ENCODE measurements at regions not wholly inside any gene's neighbourhood (a gene's known extent, or its start where the extent isn't known, plus 50 kb on each side); places are given as distances from the start of the nearest gene placed in this dataset.

DNA sequence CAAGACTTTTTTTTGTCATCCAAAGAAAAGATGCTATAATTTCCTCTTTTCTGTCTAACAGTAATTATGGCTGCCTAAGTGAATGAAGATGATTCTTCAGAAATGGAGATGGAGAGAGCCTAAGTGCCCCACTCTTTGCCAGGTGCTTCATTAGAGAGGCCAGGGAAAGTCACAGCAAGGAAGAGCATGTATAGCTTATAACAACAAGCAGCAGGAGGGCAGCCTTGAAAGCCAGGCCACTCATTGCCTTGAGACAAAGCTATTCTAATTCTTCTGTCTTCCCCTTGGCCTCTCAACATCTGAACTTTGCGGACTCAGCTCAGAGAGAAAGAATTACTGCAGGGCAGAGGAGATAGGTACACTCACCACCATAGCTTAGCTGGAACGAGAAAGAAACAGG, 112.0 kb upstream of the ZNF366 start:
- DNase-seq (ENCODE audit: low read depth, low spot score) = no peak

DNA sequence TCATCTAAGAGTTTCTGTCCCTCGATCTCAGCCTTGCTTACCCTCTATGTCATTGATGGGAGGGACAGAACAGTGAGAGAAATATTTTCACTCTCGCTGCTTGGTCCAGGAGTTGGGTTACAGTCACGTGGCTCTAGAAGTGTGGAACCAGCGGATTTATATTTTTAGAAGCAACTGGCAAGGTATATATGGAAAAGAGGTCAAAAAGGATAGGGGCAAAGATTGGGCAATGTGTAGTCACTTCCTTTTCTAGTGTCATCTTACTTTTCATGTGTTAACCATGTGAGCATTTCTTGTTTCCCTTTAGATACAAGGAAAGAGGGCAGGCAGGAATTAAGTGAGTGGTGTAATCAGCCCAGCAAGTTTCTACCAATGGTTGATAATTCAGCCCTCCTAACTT, 111.5 kb upstream of the ZNF366 start:
- DNase-seq (ENCODE audit: low read depth, low spot score) = no peak

DNA sequence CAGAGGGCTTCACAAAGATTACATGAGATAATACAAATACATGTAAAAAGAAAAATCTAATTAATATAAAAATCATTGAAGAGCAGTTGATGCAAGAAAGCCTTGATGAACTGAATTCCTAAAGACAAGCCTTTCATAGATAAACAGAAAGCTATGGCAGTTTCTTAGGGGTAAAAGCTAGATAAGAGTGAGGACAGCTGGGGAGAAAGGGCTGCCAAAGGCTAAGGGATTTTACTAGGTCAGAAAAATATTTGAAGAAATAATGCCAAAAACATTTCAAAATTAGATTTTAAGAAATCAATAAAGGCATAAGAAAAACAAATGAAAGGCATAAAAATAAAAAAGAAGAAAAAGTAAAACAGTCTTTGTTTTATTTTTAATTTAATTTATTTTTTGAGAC, 107.9 kb upstream of the ZNF366 start:
- no peak for DNase-seq (ENCODE audit: low read depth, low spot score)

DNA sequence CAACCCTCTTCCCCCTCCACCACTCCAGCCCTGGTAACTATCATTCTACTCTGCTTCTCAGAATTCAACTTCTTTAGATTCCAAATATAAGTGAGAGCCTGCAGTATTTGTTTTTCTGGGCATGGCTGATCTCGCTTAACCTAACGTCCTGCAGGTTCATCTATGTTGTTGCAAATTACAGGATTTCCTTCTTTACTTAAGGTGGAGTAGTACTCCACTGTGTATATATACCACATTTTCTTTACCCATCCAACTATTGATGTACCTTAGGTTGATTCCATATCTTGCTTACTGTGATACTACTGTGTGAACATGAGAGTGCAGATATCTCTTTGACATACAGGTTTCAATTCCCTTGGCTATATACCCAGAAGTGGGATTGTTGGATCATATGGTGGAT, 106.3 kb upstream of the ZNF366 start:
- no peak for DNase-seq (ENCODE audit: low read depth, low spot score)

DNA sequence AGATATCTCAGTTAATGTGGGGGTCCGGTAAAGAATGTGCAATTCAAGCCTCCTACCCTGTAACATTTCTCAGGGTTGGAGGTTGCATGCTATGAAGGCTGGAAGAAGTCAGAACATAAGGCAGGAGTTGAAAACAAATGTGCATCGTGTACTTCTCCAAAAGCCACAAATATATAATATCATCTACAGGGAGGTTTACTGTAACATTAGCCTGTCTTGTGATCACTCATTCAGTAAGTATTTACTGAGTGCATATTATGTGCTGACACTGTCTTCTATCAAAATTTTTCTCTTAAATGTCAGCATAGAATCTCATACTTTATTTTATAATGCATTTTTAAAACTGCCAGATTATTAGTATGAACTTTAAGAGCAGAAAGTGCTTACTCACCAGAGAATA, 105.6 kb upstream of the ZNF366 start:
- no peak for DNase-seq (ENCODE audit: low read depth, low spot score)

DNA sequence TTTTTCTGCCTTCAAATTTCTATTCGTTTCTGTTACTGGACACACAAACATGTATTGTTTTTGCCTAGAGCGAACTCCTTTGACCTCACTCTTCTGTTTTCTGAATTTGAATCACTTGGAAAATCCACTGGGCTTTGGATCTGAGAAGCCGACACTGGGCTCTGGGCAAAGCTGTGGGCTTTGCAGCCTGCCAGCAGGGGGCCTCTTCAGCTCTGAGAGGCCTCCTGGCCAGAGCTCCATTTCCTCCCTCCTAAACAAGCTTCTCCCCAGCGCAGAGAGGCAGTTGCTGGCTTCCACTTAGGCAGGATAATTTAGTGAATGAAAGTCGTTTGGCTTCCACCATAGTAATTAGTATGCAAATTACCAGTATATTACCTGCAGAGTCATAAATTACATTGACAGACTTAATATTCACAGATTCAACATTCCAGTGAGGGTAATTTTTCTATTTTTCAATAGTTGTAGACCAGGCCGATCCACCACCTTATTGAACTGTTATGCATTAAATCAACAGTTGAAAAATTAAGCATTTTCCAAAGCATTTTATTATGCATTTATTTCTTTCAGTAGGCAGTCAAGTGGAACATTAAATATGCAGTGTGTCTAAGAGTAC, 104.0 kb upstream of the ZNF366 start:
- DNase-seq (ENCODE audit: low read depth, low spot score) = peak; percentile 81

DNA sequence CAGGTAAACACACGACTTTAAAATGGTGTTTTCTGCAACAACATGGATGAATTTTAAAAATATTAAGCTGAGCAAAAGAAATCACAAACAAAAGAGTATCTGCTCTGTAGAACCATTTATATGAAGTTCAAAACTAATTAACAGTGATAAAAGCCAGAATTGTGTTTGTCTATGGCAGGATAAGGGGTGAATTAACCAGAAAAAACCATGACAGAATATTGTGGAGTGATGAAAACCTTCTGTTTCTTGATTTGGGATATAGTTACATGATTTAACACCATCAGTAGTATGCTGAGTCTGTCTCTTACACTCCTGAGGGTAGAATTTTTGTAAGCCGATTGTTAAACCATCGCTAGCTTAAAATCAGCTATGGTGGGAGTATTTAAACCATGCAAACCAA, 101.7 kb upstream of the ZNF366 start:
- DNase-seq (ENCODE audit: low read depth, low spot score) = no peak

DNA sequence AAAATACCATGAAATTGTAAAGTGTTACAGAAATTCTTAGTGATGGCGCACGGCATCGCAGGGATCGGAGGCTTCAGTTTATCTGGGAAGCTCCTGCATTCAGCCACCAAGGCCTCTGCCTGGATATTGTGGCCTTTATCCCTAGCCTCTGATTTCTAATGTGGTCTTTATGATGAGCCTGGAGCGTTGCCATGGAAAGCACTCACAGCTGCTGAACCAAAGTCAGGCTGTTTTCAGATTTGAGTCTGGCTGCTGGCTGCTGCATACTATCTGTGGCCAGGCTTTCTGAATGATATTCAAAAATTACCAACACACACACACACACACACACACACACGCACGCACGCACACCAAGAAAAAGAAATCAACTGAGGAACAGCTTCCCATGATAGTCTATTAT, 101.1 kb upstream of the ZNF366 start:
- no peak for DNase-seq (ENCODE audit: low read depth, low spot score)

DNA sequence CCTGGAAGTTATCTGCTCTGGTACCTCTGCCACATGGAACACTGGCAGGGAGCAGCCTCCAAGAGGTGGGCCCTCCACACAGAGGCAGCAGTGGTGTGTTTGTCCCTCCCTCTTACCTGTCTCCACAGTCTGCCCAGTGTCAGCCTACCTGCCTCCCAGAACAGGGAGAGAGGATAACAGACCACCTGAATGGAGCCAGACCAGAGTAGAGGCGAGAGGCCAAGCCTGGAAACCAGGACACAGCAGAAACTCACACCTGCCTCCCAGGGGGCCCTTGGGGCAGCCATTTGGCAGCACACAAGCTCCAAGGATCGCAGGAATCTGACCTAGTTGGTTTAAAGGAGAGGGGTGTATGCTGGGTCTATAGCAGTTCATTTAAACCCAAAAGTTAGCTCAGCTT, 100.2 kb upstream of the ZNF366 start:
- DNase-seq (ENCODE audit: low read depth, low spot score) = no peak

DNA sequence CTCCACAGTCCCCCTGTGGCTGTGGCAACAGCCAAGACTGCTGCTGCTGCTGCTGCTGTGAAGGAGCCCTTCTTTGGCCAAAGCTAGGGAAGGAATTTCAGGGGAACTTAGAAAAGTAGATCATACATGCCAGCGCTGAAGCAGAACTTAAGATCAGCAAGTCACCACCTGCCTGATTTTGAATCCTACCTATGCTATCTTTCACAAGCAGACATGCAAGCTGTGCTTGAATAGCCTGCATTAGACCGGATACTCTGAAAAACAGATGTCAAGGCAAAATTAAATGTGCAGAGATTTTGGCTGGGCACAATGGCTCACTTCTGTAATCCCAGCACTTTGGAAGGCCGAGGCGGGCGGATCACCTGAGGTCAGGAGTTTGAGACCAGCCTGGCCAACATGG, 99.3 kb upstream of the ZNF366 start:
- no peak for DNase-seq (ENCODE audit: low read depth, low spot score)

DNA sequence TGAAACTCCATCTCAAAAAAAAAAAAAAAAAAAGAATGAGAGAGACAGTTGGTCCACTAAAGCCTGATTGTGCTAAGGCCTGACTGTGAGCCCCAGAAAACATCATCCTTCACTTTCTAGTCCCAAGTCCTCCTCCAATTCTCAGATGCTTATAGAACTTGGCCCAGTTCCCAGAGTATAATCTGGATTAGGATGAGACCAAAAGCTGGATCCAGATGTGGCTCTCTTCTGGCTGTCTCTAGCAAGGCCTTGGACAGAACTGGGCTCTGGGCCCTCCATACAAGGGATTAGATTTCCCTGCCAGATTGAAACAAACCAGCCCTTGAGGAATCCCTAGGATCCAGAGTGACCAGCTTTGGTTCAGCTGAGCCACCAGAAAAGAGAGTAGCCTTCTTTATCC, 98.4 kb upstream of the ZNF366 start:
- DNase-seq (ENCODE audit: low read depth, low spot score) = no peak

DNA sequence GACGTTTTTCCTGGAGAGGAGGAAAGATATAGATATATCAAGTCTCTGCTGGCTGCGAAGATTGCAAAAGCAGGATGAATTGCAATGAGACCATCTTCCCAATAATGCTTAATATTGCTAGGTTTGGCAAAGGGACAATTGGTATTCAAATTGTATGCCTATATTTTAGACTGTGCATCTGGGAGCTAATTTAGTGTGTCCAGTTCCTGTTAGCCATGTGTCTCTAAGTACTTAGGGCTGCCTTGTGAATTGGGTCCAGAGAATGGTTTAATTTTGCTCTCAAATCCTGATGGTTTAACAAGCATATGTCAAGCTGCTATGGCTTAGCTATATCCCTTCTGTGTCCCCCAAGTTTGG, 97.6 kb upstream of the ZNF366 start:
- DNase-seq (ENCODE audit: low read depth, low spot score) = no peak

DNA sequence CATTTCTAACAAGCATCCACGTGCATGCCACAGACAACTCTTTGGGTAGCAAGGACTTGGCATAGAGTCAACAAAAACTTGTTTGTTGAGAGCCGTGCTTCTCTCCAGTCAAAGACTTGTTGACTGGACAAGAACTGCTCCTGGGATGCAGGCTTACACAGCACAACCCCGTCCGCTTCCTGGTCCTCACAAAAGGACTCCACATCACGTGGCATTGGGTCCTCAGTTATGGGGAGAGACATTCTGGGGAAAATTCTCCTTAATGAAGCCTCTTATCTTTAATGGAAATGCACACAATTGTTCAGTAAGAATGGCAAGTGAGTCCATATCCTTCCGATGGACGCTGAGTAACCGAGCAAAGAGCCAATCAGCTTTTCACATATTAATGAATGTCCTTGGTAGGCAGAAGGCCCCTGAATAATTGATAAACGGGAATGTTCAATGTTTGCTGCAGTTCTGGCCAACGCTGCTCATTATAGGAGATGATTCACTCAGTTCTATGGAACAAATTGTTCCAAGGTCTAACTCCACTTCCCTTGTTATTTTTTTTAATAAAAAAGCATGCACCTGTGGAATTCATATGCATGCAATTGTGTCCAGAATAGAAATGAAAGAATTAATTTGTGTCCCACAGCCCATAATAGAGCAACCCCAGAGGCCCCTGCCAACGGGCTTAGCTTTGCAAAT, 97.0 kb upstream of the ZNF366 start:
- no peak for DNase-seq (ENCODE audit: low read depth, low spot score)

DNA sequence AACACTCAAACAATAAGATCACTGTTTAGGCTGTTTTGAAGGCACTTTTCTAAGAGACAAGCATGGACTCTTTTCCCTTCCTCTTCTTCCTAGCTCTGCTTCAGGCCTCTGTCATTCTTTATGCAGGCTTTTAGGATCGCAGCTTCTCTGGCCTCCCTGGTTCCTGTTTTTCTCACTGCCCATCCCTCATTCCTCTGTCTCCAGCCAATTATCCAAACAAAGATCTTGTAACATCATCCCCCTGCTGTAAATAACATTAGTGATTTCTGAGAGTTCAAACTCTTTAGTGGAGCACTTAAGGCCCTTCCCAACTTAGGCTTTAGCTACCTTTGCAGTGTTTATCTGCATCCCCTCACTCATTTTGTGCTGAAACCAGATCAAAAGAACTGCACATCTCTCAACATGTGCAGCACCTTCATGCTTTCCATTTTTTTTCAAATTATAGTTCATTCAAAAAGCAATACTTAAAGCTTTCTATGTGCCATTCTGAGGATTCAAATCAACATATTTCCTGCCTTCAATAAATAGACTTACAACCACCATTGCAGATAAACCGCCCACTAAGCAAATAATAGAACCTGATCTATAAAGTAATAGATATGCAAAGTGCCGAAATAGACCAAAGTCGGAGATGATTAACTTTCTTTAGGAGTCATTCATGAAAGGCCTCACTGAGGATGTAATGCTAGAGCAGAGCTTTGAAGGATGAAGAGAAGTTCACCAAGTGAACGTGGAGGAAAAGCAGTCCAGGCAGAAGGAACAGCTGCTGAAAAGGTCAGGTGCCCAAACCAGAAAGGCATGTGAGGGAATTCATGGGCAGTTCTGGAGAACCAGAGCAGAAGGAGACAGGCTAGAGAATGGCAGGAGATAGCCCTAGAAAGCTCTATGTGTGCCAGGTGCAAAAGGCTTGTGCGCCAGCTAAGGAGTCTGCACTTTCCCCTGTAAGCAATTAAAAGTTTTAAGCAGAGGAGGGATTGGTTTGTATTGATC, 95.8 kb upstream of the ZNF366 start:
- no peak for DNase-seq (ENCODE audit: low read depth, low spot score)

DNA sequence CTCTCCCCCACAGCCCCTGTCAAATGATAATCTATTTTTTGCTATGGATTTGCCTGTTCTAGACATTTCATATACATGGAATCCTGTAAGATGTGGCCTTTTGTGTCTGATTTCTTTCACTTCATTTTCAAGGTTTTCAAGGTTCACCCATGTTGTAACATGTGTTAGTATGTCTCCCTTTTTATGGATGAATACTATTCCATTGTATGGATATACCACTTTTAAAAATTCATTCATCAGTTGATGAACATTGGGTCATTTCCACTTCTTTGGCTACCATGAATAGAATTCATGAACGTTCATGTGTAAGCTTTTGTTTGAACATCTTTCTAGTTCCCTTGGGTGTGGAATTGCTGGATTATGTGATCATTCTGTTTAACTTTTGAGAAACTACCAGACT, 94.7 kb upstream of the ZNF366 start:
- DNase-seq (ENCODE audit: low read depth, low spot score) = no peak

DNA sequence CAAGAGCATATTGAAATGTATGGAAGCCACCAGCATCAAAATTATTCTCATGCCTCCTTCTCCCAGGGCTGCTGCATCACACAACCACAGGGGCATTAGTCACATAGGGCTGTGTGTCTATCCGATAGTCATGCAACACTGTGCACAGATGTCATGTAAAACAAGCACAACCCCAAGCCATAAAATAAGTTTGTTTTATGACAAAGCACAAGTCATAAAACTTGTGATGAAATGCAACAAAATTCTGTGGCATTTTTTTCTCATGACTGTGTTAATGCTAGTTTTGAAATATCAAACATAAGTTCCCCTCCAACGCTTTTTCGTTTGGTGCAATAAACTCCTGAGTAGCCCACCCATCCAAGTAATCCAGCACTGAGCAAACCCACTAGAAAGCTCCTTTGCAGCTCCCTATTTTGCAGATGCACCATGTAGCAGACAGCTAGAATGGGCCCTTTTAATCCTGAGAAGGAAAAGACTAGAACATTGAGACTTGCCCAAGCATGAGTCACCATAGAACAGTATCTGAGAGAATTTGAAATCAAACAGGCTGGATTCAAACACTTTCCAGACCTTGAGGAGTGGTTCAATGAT, 93.3 kb upstream of the ZNF366 start:
- no peak for DNase-seq (ENCODE audit: low read depth, low spot score)

DNA sequence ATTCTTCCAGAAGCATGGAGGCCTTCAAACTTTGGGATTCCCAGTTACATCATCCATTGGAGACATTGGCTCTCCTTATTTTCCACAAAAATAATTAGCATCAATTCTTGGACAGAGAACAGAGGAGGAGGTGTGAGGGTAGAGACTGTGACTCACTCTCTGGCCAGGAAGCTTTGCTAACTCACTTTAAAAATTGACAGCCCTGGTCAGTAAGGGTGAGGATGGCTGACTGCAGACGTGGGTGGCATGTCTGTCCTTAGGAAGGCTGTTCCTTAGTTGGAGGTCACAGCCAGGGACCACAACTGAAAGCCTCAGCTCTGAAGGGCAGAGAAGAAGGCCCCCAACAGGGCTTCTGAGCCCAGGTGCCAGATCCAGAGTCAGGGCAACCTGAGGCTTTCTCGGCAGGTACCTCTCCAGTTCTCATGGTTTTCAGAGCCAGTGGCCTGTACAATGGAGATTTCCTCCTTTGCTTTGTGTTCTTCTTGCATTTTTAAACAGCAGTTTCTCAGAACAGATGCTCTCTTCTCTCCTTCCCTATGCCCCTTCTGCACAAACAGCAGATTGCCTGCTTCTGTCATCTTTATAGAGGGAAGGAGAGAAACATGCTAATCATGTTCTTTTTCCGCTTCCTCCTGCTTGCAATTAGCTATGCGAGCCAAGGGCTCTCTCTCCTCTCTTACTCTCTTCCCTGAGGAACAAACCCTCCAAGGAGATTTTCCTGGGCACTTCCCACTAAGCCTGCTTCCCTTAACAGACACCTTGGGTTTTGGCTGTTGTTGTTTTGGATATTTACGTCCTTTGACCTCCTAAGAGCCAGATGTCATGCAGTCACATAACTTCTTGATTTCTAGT, 92.5 kb upstream of the ZNF366 start:
- DNase-seq (ENCODE audit: low read depth, low spot score) = no peak

DNA sequence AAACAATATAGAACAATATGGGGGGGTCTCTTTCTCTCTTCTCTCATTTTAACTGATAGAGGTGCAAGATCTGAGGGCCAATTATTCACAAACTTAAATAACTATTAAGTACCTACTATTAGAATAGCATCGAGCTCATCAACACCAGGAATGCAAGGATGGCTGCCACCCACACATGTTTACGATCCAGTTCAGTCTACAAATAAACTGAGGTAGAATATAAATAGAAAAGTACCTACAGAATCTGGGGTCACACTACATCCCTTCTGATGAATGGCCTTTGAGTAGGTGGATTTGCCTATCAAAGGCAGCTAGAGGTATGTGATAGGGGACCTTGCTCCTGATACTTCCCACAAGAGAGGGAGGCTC, 91.8 kb upstream of the ZNF366 start:
- DNase-seq (ENCODE audit: low read depth, low spot score) = no peak

DNA sequence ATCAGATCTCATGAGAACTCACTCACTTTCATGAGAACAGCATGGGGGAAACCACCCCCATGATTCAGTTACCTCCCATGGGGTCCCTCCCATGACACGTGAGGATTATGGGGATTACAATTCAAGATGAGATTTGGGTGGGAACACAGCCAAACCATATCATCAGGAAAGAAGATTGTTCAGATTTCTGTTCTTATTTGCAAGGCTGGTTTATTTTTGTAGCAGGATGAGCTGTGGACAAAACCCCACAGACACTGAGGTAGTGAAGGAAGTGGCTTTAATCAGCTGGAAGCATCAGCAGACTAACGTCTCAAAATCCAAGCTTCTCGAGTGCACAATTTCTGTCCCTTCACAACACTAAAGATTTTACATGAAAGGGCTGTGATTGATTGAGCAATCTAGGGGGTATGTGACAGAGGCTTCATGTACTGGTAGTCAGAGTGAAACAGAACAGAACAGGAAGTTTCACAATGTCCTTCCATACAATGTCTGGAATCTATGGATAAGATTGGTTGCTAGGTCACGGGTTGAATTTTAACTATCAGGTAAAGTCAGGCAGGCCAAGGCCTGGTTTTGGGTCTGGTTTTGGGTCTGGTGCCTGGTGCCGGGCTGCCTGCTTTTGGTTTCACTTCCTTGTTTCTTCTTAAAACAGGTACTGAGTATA, 91.3 kb upstream of the ZNF366 start:
- DNase-seq (ENCODE audit: low read depth, low spot score) = no peak

DNA sequence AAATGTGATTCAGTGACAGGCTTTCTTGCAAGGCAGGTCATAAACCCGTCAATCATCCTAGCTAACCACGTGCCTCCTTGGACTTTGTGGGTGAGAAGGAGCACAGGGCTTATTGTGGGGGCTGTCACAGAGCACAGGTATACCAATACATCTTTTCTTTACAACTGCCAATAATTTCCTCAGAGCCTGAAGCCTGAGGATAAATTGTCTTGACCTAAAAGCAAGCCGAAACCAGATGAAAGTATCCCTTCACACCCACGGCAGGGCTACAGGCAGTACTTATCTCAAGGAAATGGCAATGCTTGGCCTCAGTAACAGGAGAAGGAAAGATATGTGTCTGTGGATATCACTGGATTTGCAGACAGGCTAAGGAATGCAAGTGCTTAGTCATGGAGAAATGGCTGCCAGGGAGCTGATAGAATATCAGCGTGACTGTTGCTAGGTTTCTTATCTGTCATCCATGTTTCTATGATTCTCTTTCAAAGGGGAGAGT, 90.3 kb upstream of the ZNF366 start:
- DNase-seq (ENCODE audit: low read depth, low spot score) = no peak

DNA sequence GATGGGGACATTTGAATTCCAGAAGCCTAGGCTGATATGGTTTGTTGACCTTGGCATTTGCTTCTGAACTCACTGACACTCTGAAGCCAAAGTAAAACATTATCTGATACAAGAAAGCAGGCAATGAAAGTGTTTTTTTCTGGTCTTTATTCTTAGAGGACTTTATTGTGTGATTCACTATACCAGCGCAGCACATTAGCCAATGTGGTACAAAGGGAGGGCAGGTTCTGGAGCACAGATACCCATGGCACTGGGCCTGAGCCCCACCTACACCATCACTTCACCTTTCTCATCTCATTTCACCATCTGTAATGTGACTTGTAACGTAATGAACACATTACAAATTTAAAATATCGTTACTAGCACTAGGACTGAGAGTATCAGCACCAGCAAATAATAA, 89.7 kb upstream of the ZNF366 start:
- DNase-seq (ENCODE audit: low read depth, low spot score) = no peak

All from smooth muscle cell of the brain vasculature (primary cell).